ENCODE measurements at regions not wholly inside any gene's neighbourhood (a gene's known extent, or its start where the extent isn't known, plus 50 kb on each side); places are given as distances from the start of the nearest gene placed in this dataset.

- no peak for TF ChIP-seq CTCF (IDR thresholded peaks at IDR 0.05)
- no peak for TF ChIP-seq EZH2 (IDR thresholded peaks at IDR 0.05)
Observed at GRCh38 chr12:59873136-59873535, 277.3 kb downstream of the SLC16A7 start.
